ENCODE measurements at regions not wholly inside any gene's neighbourhood (a gene's known extent, or its start where the extent isn't known, plus 50 kb on each side); places are given as distances from the start of the nearest gene placed in this dataset.

DNA sequence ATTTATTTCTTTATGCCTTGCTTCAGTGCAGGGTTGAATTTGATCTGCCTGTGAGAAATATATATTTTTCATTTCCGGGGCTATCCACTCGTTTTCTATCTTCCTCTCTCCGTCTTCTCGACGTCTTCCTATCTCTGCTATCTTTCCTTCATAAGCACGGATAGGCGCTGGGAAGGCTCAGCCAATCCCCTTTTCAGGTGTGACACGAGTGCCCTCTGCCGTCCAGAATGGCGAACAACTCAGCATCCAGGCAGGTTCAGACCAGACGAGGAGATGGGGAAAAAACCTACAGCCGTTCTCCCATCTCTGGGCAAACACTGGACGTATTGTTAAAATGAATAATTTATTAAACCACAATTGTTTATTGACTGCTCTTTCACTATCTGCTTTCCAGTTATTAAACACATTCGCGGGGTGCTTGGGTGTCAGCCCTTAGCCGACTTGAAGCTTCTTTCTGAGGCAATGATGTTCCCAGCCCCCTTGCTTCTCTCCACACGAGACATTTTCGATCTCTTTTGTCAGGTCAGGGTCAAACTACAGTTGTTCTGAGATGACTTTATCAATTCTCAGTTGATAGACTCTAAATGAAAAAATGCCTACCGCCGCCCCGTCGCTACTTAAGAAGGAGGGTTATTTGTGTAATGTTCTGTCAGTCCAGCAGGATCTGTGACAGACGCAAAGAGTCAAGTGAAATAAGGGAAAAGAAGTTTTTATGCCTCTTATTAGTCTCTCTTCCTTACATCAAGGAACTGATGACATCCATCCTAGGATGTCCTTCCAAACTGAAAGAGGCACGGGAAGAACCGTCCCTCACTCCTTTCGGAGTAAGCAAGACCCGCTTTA lies 96.3 kb upstream of the NOCT start:
- H2AFZ ChIP-seq (ENCODE audit: low read length), result peak overlapping the region; percentile 74
- H3K4me1 ChIP-seq (ENCODE audit: insufficient read depth, low read length), result no peaks in the 10 kb centered on the region
- POLR2A ChIA-PET (ENCODE audit: unreplicated experiment), result no interaction called here
- no peaks in the 10 kb centered on the region for H3K27me3 ChIP-seq (ENCODE audit: low read length)
- DNase-seq (peak; percentile 84), ATAC-seq (peak; percentile 98)
- TF ChIP-seq EZH2 (IDR thresholded peaks at IDR 0.05; ENCODE audit: low read length, unreplicated experiment) (no peak), EZH2phosphoT487 (IDR thresholded peaks at IDR 0.05; ENCODE audit: borderline replicate concordance, low read length) (no peak)
- TF ChIP-seq, protein P1, sequence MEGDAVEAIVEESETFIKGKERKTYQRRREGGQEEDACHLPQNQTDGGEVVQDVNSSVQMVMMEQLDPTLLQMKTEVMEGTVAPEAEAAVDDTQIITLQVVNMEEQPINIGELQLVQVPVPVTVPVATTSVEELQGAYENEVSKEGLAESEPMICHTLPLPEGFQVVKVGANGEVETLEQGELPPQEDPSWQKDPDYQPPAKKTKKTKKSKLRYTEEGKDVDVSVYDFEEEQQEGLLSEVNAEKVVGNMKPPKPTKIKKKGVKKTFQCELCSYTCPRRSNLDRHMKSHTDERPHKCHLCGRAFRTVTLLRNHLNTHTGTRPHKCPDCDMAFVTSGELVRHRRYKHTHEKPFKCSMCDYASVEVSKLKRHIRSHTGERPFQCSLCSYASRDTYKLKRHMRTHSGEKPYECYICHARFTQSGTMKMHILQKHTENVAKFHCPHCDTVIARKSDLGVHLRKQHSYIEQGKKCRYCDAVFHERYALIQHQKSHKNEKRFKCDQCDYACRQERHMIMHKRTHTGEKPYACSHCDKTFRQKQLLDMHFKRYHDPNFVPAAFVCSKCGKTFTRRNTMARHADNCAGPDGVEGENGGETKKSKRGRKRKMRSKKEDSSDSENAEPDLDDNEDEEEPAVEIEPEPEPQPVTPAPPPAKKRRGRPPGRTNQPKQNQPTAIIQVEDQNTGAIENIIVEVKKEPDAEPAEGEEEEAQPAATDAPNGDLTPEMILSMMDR (conservative IDR thresholded peaks at IDR 0.05; ENCODE audit: low read depth, low read length), result peak; percentile 80
- H3K9me2 ChIP-seq (replicated peaks; ENCODE audit: low read length), result no peaks in the 10 kb centered on the region
- H3K27ac ChIP-seq (ENCODE audit: low read length), result no peak overlapping the region
- no peaks in the 10 kb centered on the region for H4K20me1 ChIP-seq (ENCODE audit: low read length)
- peak overlapping the region; percentile 59 for H3K4me3 ChIP-seq (ENCODE audit: low read length)
- intact Hi-C loops (cut with micrococcal nuclease), result loop anchor here (1.0 to 10.0 kb wide), 3 partner anchors 48 to 685 kb away; no protein-coding TSS in a partner anchor
- CTCF ChIA-PET, result interaction anchor here (0.5 kb wide), 1 partner anchor 48 kb away, joined by 4 read pairs; no protein-coding TSS in a partner anchor
- H3K36me3 ChIP-seq (ENCODE audit: low read depth, low read length), result no peaks in the 10 kb centered on the region
- H3K79me2 ChIP-seq (ENCODE audit: low read length), result no peaks in the 10 kb centered on the region
- H3K9ac ChIP-seq (ENCODE audit: low read length), result no peak overlapping the region
- H3K4me2 ChIP-seq (ENCODE audit: low read length), result peak overlapping the region; percentile 80
- BruUV-seq (replicated peaks), result no TSS peak
- no peaks in the 10 kb centered on the region for H3F3A ChIP-seq (ENCODE audit: low read length, unreplicated experiment)
- H3K9me3 ChIP-seq (ENCODE audit: low read length), result no peaks in the 10 kb centered on the region

DNA sequence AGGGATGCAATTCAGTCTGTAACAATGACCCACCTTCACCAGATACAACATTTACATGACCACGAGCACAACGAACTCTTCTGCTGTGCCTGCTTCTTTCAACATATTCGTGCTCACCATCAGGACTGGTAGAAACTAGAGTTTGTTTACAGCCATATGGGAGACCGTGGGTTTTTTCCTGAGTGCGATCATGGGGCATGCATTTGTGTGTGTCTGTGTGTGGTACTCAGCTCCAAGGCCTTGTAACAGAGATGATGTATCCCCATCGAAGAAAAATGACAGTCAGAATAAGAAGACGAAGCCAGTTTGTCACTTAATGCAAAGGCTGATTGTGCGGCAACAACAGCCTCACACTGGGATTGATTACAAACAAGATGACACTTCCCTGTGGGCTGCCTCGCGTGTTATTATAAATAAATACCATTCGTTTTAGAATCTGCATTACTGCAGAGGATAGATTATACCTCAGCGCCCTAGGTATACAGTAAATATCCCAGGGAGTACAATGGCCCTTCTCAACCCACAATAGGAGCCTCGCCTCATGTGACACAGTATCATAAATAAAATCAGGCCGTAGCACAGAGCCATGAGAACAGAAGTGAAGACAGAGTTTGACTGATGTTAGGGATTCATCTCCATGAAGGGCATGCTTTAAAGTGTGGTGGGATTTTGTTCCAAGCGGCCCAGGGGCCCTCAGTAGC lies 97.3 kb upstream of the NOCT start:
- Histone ChIP-seq H3K9me2 (replicated peaks; ENCODE audit: low read length) (no peaks in the 10 kb centered on the region), H3K36me3 (ENCODE audit: low read depth, low read length) (no peaks in the 10 kb centered on the region), H3K79me2 (ENCODE audit: low read length) (no peaks in the 10 kb centered on the region), H2AFZ (ENCODE audit: low read length) (no peak overlapping the region), H3K9ac (ENCODE audit: low read length) (no peak overlapping the region), H3K9me3 (ENCODE audit: low read length) (no peaks in the 10 kb centered on the region), H4K20me1 (ENCODE audit: low read length) (no peaks in the 10 kb centered on the region), H3K27me3 (ENCODE audit: low read length) (no peaks in the 10 kb centered on the region), H3F3A (ENCODE audit: low read length, unreplicated experiment) (no peaks in the 10 kb centered on the region), H3K4me2 (ENCODE audit: low read length) (no peak overlapping the region), H3K4me1 (ENCODE audit: insufficient read depth, low read length) (no peaks in the 10 kb centered on the region), H3K4me3 (ENCODE audit: low read length) (no peak overlapping the region), H3K27ac (ENCODE audit: low read length) (no peak overlapping the region)
- intact Hi-C loops (cut with micrococcal nuclease), result loop anchor here (10.0 kb wide), 1 partner anchor 684 kb away; no protein-coding TSS in a partner anchor
- DNase-seq (no peak), ATAC-seq (no peak)
- POLR2A ChIA-PET (ENCODE audit: unreplicated experiment), result no interaction called here
- BruUV-seq (replicated peaks), result no TSS peak
- TF ChIP-seq EZH2 (IDR thresholded peaks at IDR 0.05; ENCODE audit: low read length, unreplicated experiment), result no peak
- TF ChIP-seq EZH2phosphoT487 (IDR thresholded peaks at IDR 0.05; ENCODE audit: borderline replicate concordance, low read length), result no peak
- TF ChIP-seq, protein P1 (conservative IDR thresholded peaks at IDR 0.05; ENCODE audit: low read depth, low read length), result no peak
- CTCF ChIA-PET, result no interaction called here

Measured in PC-3 (cell line).